GM12891 (cell line): ENCODE measurements at regions not wholly inside any gene's neighbourhood (a gene's known extent, or its start where the extent isn't known, plus 50 kb on each side); places are given as distances from the start of the nearest gene placed in this dataset.
"Not testable (repeated sequence)": the region's sequence is repeated elsewhere in the genome, so short reads cannot be mapped to it uniquely, and the experiment has no call there.

ENCODE experiments used
- POLR2A ChIP-seq: IDR thresholded peaks from 2 replicates; pipeline ENCODE4 v1.6.1; 2011; ENCODE audit warnings: low read depth, low read length, control low read depth
- POLR2AphosphoS5 ChIP-seq: IDR thresholded peaks from 2 replicates; pipeline ENCODE4 v1.6.1; 2011; ENCODE audit warnings: low read depth, low read length, control low read depth
- TAF1 ChIP-seq: IDR thresholded peaks from 2 replicates; pipeline ENCODE4 v1.6.1; 2011; ENCODE audit warnings: low read depth, low read length, control low read depth

DNA sequence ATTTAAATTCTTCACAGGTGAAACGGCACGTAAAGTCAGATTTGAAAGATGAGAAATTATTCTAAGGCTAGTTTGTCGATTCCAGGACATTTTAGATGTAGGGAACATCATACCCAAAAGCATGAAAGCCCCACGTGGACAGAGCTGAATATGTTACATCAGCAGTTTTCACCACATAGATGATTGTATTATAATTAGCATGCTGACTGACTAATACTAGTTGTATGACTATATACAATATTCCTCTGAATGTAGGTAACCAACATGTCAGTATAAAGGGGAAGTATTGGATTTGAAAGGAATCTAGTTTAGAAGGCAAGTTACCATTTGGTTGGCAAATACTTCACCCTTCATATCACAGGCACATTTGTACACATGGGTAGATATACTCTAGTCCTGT lies 304.6 kb downstream of the UBE2NL start:
- not testable (repeated sequence) for TF ChIP-seq POLR2AphosphoS5, TAF1, POLR2A
